ENCODE measurements at regions not wholly inside any gene's neighbourhood (a gene's known extent, or its start where the extent isn't known, plus 50 kb on each side); places are given as distances from the start of the nearest gene placed in this dataset.
"Not testable (repeated sequence)": the region's sequence is repeated elsewhere in the genome, so short reads cannot be mapped to it uniquely, and the experiment has no call there.

GRCh38 chr5:162800301-162800700 is 637.1 kb upstream of the CCNG1 start:
- no peak for DNase-seq (ENCODE audit: low spot score)

- no peak for DNase-seq (ENCODE audit: low spot score)
Observed at GRCh38 chr5:162801235-162801634, 636.2 kb upstream of the CCNG1 start.

GRCh38 chr5:162806195-162806594 is 631.2 kb upstream of the CCNG1 start:
- DNase-seq (ENCODE audit: low spot score): no peak

- DNase-seq (ENCODE audit: low spot score): no peak
Observed at GRCh38 chr5:162811071-162811470, 626.3 kb upstream of the CCNG1 start.

GRCh38 chr5:162816816-162817215 is 620.6 kb upstream of the CCNG1 start:
- DNase-seq (ENCODE audit: low spot score): no peak

GRCh38 chr5:162817364-162817763 is 620.0 kb upstream of the CCNG1 start:
- DNase-seq (ENCODE audit: low spot score): no peak

- not testable (repeated sequence) for DNase-seq (ENCODE audit: low spot score)
Observed at GRCh38 chr5:162821664-162822063, 615.7 kb upstream of the CCNG1 start.

GRCh38 chr5:162824360-162824759 is 613.0 kb upstream of the CCNG1 start:
- no peak for DNase-seq (ENCODE audit: low spot score)

- DNase-seq (ENCODE audit: low spot score): no peak
Observed at GRCh38 chr5:162837155-162837554, 600.2 kb upstream of the CCNG1 start.

- no peak for DNase-seq (ENCODE audit: low spot score)
Observed at GRCh38 chr5:162842727-162843126, 594.7 kb upstream of the CCNG1 start.

- DNase-seq (ENCODE audit: low spot score): no peak
Observed at GRCh38 chr5:162852134-162852533, 585.3 kb upstream of the CCNG1 start.

GRCh38 chr5:162858770-162859169 is 578.6 kb upstream of the CCNG1 start:
- DNase-seq (ENCODE audit: low spot score): no peak

GRCh38 chr5:162870966-162871365 is 566.4 kb upstream of the CCNG1 start:
- DNase-seq (ENCODE audit: low spot score): no peak

- DNase-seq (ENCODE audit: low spot score): no peak
Observed at GRCh38 chr5:162882629-162883028, 554.8 kb upstream of the CCNG1 start.

- DNase-seq (ENCODE audit: low spot score): no peak
Observed at GRCh38 chr5:162886717-162887116, 550.7 kb upstream of the CCNG1 start.

- no peak for DNase-seq (ENCODE audit: low spot score)
Observed at GRCh38 chr5:162888268-162888667, 549.1 kb upstream of the CCNG1 start.

GRCh38 chr5:162911873-162912272 is 525.5 kb upstream of the CCNG1 start:
- no peak for DNase-seq (ENCODE audit: low spot score)

- no peak for DNase-seq (ENCODE audit: low spot score)
Observed at GRCh38 chr5:162916368-162916767, 521.0 kb upstream of the CCNG1 start.

GRCh38 chr5:162929104-162929503 is 508.3 kb upstream of the CCNG1 start:
- no peak for DNase-seq (ENCODE audit: low spot score)

- DNase-seq (ENCODE audit: low spot score): no peak
Observed at GRCh38 chr5:162931501-162931900, 505.9 kb upstream of the CCNG1 start.

GRCh38 chr5:162939991-162940390 is 497.4 kb upstream of the CCNG1 start:
- no peak for DNase-seq (ENCODE audit: low spot score)

GRCh38 chr5:162948677-162949076 is 488.7 kb upstream of the CCNG1 start:
- DNase-seq (ENCODE audit: low spot score): no peak

- no peak for DNase-seq (ENCODE audit: low spot score)
Observed at GRCh38 chr5:162956570-162956969, 480.8 kb upstream of the CCNG1 start.

- not testable (repeated sequence) for DNase-seq (ENCODE audit: low spot score)
Observed at GRCh38 chr5:162964144-162964543, 473.3 kb upstream of the CCNG1 start.

GRCh38 chr5:162990063-162990462 is 447.3 kb upstream of the CCNG1 start:
- no peak for DNase-seq (ENCODE audit: low spot score)

All from SW480 (cell line).